RPMI8226 (cell line): ENCODE measurements at regions not wholly inside any gene's neighbourhood (a gene's known extent, or its start where the extent isn't known, plus 50 kb on each side); places are given as distances from the start of the nearest gene placed in this dataset.

Experiments
- DNase-seq: peaks from one replicate; pipeline ENCODE4 v3.0.0-alpha.2; 2015

GRCh38 chr7:21030237-21030871, 243.7 kb upstream of the SP8 start:
- DNase-seq: no peak

GRCh38 chr7:21041252-21041651, 254.6 kb upstream of the SP8 start:
- DNase-seq: no peak

GRCh38 chr7:21041666-21042065, 255.0 kb upstream of the SP8 start:
- DNase-seq: no peak

DNA sequence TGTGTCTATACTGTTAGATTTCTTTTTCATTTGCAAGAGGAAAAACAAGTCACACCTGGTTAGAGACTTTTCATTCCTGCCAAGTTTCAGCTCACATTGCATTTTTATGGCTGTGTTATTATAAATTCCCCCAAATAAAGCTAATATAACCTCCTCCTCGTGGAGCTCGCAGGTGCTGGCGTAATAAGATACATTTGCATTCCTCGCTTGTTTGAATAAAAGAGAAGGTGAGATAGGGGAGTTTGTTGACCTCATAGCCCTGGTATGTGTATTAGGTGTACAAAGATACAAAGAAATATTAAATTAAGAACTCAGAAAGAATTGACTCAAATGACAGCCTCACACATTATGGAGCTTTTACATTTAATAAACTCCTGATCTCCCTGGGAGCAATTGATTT, 257.7 kb upstream of the SP8 start:
- DNase-seq: no peak

DNA sequence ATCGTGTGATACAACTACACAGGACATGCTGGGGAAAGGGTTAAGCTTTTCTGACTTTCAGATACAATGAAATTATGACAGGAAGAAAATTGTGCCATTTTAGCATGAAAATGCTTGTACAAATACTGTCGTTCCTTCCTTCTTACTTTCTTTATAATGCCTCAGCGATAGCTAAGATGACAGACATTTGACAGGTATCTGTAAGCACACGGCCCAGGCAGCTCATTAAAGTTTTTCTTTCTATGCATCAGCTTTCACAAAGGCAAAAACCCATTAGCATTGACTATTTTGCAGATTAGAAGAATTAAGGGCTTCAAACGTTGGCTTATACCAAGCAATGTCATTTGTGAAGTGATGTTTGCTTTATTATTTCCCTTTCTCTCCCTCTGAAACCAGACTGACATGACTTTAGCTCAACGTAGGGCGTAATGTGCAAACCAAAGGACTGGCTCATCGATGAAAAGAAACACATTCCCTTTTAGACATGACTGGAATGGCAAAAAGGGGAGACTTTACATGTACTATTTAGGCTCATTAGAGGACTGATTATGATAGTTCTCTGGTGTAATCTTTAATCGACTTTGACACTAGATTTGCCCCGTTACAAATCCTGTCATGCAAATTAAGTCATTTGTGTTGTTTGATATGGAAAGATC, 258.4 kb upstream of the SP8 start:
- no peak for DNase-seq

DNA sequence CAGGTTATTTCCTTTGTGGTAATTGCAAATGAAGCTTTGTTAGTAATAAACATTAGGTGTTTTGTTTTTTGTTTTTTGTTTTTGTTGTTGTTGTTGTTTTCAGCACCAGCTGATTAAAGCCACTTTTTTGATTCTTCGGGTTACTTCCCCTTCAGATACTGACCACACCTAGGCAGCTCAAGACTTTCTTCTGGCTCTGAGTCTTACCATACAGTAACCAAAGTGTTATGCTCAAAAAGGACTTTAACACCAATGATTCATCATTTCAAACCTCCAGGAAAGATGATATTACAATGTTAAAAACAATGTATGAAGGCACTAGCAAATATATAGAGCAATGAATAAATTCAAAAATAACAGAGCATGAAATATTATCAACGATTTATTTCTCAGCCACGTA, 265.2 kb upstream of the SP8 start:
- no peak for DNase-seq

DNA sequence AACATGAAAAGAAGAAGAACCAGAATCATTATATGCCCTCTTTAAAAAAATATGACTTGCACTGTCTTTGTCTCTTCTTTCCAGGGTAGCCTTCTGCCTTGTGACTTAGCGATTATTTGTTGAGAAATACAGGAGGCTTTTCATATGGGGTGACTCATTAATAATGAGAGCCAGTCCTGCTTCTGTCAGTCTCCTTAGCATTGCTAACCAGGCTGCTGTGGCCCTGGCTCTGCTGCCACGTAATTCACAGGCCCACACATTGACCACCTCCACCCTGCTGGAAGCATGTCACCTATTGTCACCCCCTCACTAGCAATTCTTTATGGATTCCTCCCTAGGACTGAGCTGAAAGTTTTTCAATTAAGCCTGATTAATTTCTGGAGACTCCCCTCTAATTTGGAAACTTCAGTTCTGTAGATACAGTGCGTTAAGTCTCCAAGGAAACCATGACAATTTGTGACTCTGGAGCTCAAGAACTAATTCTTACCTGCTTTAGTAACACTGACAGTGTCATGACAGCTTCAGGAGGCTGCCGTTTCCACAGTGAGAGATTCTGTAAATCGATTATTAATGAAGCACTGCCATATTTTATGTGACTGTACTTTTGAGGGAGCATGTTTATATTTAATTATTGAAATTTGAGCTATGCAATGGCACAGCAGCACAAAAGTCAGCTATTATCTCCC, 267.9 kb upstream of the SP8 start:
- no peak for DNase-seq

GRCh38 chr7:21059069-21059468, 272.4 kb upstream of the SP8 start:
- DNase-seq: no peak

DNA sequence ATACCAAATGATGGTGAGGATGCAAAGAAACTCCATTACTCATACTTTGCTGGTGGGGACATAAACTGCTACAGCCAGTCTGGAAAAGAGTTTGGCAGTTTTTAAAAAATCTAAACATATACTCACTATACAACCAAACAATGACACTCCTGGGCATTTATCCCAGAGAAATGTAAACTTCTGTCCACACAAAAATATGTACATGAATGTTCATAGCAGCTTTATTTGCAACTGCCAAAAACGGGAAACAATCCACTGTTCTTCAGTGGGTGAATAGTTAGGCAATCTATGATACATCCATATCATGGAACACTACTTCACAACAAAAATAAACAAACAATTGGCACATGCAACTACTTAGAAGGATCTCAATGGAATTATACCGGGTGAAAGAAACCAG, 276.4 kb upstream of the SP8 start:
- DNase-seq: no peak

DNA sequence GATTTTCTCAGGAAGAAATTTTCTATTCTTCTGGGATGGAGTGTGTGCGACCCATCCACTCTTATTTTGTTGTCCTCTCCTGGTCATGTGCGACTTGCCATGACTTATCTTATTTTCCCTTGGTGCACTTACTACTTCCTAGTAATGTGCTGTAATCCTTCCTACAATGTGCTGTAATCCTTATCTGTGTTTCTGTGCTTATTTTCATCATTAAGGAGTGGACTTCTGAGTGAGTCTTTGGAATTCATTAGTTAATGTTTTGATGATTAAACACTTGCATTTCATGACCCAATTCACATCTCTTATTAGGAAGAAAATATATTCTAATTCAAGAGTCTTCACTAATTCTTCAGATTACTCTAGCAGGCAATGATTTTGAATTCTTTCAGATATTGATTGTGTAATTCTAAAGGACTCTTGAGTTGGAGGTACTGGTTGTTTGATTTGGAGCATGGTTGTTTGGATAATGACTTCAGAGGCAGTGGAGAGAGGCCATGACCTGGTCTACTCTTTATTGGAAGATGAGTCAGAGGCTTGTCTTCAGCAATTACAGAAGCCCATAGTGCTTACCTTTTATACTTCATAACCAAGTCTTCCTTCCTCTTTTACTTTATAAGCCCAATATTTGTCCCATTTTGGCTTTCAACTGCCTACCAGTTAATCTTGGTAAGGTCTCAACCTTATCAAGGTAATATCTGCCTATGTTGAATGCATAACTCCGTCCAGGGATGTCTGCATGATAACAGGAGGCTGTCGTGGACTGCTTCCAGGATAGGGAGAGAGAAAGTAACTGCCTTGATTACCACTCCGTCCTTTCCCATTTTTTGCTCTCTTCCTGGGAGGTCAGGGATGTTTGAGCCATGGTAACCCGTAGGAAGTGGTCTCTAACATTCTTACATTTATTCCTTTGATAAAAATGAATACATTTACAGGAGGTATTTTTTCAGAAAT, 278.3 kb upstream of the SP8 start:
- DNase-seq: no peak

GRCh38 chr7:21066221-21066620, 279.5 kb upstream of the SP8 start:
- no peak for DNase-seq

- DNase-seq: no peak
Measured at GRCh38 chr7:21067216-21067615, 280.5 kb upstream of the SP8 start.

- no peak for DNase-seq
Measured at GRCh38 chr7:21070571-21071090, 283.9 kb upstream of the SP8 start.

DNA sequence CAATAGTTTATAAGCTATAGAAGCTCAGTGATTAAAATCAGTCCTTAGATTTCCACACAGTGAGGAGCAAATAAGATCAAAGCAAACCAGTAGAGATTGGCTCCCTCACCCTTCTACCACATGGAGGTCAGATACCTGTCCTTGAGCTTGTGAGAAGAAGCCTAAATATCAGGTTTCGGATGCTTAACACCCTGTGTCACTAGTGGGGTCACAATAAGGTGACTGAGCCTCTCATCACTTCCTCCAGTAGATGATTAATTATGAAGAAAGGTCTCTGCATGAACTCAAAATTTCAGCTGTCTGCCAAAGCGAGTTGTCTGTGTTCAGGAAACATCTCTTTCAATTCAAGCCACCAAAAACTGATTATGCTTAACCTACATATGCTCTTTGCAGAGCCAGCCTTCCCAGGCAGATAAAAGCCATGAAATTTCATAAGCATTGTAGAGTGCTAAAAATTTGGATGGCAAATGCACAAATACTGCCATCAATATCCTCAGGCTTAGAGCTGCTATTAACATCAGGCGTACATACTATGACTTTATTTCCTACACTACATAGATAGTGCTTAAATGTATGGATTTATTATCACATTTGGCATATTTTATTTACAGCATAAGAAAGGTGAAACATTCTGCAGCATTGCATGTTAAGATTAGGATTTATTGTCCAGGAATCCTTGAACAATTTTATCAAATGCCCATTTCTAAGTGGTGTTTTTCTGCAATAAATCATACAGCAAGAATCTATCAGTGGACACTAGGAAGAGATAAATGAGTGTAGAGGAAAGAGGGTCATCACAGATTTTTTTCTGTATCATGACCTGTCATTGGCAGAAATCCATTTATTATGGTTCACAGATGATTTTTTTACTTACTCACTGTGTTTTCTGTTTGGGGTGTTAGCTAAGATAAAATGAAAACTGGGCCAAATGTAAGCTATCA, 285.1 kb upstream of the SP8 start:
- DNase-seq: no peak

GRCh38 chr7:21076054-21076453, 289.4 kb upstream of the SP8 start:
- peak; percentile 16 for DNase-seq

DNA sequence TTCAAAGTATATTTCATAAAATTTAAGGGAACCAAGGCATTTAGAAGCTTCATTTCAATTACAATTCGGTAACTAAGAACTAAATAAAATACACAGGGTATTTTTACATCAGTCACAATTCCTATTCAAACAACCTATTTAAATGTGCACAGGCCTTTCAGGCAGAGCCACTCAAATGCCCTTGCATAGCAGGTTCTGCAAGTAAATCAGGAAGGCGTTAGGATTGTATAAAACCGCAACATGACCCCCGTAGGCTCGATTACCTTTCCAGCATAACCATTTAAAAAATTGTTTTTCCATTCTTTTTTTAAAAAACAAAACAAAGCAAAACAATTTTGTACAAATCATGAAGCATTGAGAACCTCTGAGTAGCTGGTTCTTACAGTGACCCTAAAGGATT, 289.9 kb upstream of the SP8 start:
- no peak for DNase-seq

GRCh38 chr7:21077602-21078001, 290.9 kb upstream of the SP8 start:
- no peak for DNase-seq

GRCh38 chr7:21084286-21084685, 297.6 kb upstream of the SP8 start:
- no peak for DNase-seq

GRCh38 chr7:21086688-21087087, 300.0 kb upstream of the SP8 start:
- peak; percentile 83 for DNase-seq

DNA sequence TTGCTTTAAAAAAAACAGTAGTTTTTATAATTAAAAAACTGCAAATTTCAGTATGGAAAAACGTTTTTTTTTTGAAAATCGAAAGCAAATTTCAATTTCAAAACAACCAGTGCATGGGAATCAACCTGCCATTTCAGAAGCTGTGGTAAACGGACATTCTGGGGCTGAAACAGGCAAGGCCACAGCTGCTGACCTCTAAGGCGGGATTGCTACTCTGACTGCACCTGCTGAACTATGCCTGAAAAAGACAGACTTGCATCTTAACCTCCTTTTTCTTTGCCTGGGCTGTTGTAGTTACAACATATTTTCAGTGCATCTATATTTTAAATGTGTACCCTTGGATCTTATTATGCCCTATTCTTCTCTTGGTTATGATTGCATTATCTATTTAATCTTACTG, 303.0 kb upstream of the SP8 start:
- DNase-seq: no peak

GRCh38 chr7:21092766-21093702, 306.3 kb upstream of the SP8 start:
- no peak for DNase-seq
